Trophoblast cell (in vitro differentiated cells and primary cell): ENCODE measurements at regions not wholly inside any gene's neighbourhood (a gene's known extent, or its start where the extent isn't known, plus 50 kb on each side); places are given as distances from the start of the nearest gene placed in this dataset.

ENCODE experiments used
- DNase-seq, 2 donors: peaks; one replicate each; pipeline ENCODE4 v3.0.0-alpha.2; 2016
- H2AFZ ChIP-seq: 2 replicates; pipeline ENCODE4 v1.6.1; 2013; ENCODE audit warnings: low read length, moderate library complexity, mild to moderate bottlenecking; ENCODE audit not compliant: insufficient read depth, poor library complexity
- H2AK5ac ChIP-seq: 2 replicates; pipeline ENCODE4 v1.6.1; 2013; ENCODE audit warnings: mild to moderate bottlenecking, low read length
- H2BK120ac ChIP-seq: 2 replicates; pipeline ENCODE4 v1.6.1; 2013; ENCODE audit warnings: low read length, mild to moderate bottlenecking, moderate library complexity; ENCODE audit not compliant: insufficient read depth, poor library complexity
- H2BK12ac ChIP-seq: 2 replicates; pipeline ENCODE4 v1.6.1; 2013; ENCODE audit warnings: mild to moderate bottlenecking, low read length, moderate library complexity
- H2BK5ac ChIP-seq: 2 replicates; pipeline ENCODE4 v1.6.1; 2013; ENCODE audit warnings: low read length, low read depth, moderate library complexity, mild to moderate bottlenecking; ENCODE audit not compliant: poor library complexity
- H3K14ac ChIP-seq: 2 replicates; pipeline ENCODE4 v1.6.1; 2013; ENCODE audit warnings: mild to moderate bottlenecking, low read length
- H3K18ac ChIP-seq: 2 replicates; pipeline ENCODE4 v1.6.1; 2013; ENCODE audit warnings: mild to moderate bottlenecking, low read length
- H3K23ac ChIP-seq: 2 replicates; pipeline ENCODE4 v1.6.1; 2013; ENCODE audit warnings: low read length
- H3K27ac ChIP-seq: 2 replicates; pipeline ENCODE4 v1.5.1; 2013; ENCODE audit warnings: low read depth, mild to moderate bottlenecking, inconsistent platforms, low read length, moderate library complexity
- H3K27me3 ChIP-seq: 2 replicates; pipeline ENCODE4 v1.6.1; 2013; ENCODE audit warnings: inconsistent platforms, mild to moderate bottlenecking, low read length, moderate library complexity; ENCODE audit not compliant: insufficient read depth
- H3K36me3 ChIP-seq, 2 experiments: 1 replicate in 1 of 2; 2 replicates in 1 of 2; pipeline ENCODE4 v1.6.1; 2013; ENCODE audit warnings: low read length in 2 of 2, mild to moderate bottlenecking in 2 of 2, moderate library complexity in 1 of 2; ENCODE audit not compliant: insufficient read depth in 2 of 2, control insufficient read depth in 1 of 2
- H3K4ac ChIP-seq: 2 replicates; pipeline ENCODE4 v1.6.1; 2013; ENCODE audit warnings: low read depth, mild to moderate bottlenecking, low read length, moderate library complexity
- H3K4me1 ChIP-seq, 2 experiments: 1 replicate in 1 of 2; 2 replicates in 1 of 2; pipeline ENCODE4 v1.6.1; 2013; ENCODE audit warnings: low read length in 2 of 2, mild to moderate bottlenecking in 2 of 2, moderate library complexity in 1 of 2; ENCODE audit not compliant: insufficient read depth in 2 of 2, control insufficient read depth in 1 of 2
- H3K4me2 ChIP-seq: 2 replicates; pipeline ENCODE4 v1.6.1; 2013; ENCODE audit warnings: inconsistent platforms, mild to moderate bottlenecking, low read length, moderate library complexity
- H3K4me3 ChIP-seq: 2 replicates; pipeline ENCODE4 v1.5.1; 2013; ENCODE audit warnings: mild to moderate bottlenecking, low read depth, low read length, inconsistent platforms
- H3K79me1 ChIP-seq: one replicate; pipeline ENCODE4 v1.6.1; 2013; ENCODE audit warnings: low read length
- H3K79me2 ChIP-seq: 2 replicates; pipeline ENCODE4 v1.6.1; 2013; ENCODE audit warnings: low read length, mild to moderate bottlenecking; ENCODE audit not compliant: control insufficient read depth, insufficient read depth, poor library complexity
- H3K9ac ChIP-seq: 2 replicates; pipeline ENCODE4 v1.6.1; 2013; ENCODE audit warnings: mild to moderate bottlenecking, low read length
- H3K9me3 ChIP-seq: 2 replicates; pipeline ENCODE4 v1.6.1; 2013; ENCODE audit warnings: low read depth, mild to moderate bottlenecking, control low read depth, inconsistent platforms, low read length; ENCODE audit not compliant: insufficient read depth
- H4K12ac ChIP-seq: 2 replicates; pipeline ENCODE4 v1.6.1; 2013; ENCODE audit warnings: low read depth, mild to moderate bottlenecking, low read length, moderate library complexity
- H4K8ac ChIP-seq: 2 replicates; pipeline ENCODE4 v1.6.1; 2013; ENCODE audit warnings: low read depth, mild to moderate bottlenecking, low read length, moderate library complexity
- H4K91ac ChIP-seq: one replicate; pipeline ENCODE4 v1.6.1; 2013; ENCODE audit warnings: low read depth, mild to moderate bottlenecking, low read length, moderate library complexity
- WGBS: extraction: QIAGEN DNeasy Blood & Tissue Kit; methylation state at CpG from one replicate; pipeline ENCODE4 v1.1.7; 2013; ENCODE audit warnings: missing lambda C conversion rate; ENCODE audit not compliant: insufficient read length, insufficient coverage; ENCODE audit errors: extremely low coverage; 5-methylcytosine and 5-hydroxymethylcytosine counted together

GRCh38 chr2:12827721-12828120 lies 111.0 kb downstream of the TRIB2 start:
- no peaks in the 10 kb centered on the region for H3K9me3 ChIP-seq
- H3K27ac ChIP-seq = no peak overlapping the region
- no peak overlapping the region for H3K9ac ChIP-seq
- no peak overlapping the region for H3K18ac ChIP-seq
- no peaks in the 10 kb centered on the region for H3K79me2 ChIP-seq
- peaks cover 2% of the 10 kb centered on the region for H3K79me1 ChIP-seq
- no peak overlapping the region for H2BK12ac ChIP-seq
- H2BK120ac ChIP-seq = no peak overlapping the region
- H4K91ac ChIP-seq = no peak overlapping the region
- H3K27me3 ChIP-seq = no peaks in the 10 kb centered on the region
- H3K14ac ChIP-seq = no peak overlapping the region
- DNase-seq = peak; percentile 83 to 86
- no peak overlapping the region for H2AFZ ChIP-seq
- H4K8ac ChIP-seq = no peak overlapping the region
- no peak overlapping the region for H2AK5ac ChIP-seq
- H3K4me1 ChIP-seq = peaks cover 0 to 3% of the 10 kb centered on the region in 2 experiments
- H3K23ac ChIP-seq = no peak overlapping the region
- no peak overlapping the region for H3K4me3 ChIP-seq
- no peaks in the 10 kb centered on the region for H3K36me3 ChIP-seq
- H3K4me2 ChIP-seq = no peak overlapping the region
- no peak overlapping the region for H2BK5ac ChIP-seq
- H3K4ac ChIP-seq = no peak overlapping the region
- no peak overlapping the region for H4K12ac ChIP-seq
- no CpG with 5 or more reads among the region's 7 CpGs for WGBS

DNA sequence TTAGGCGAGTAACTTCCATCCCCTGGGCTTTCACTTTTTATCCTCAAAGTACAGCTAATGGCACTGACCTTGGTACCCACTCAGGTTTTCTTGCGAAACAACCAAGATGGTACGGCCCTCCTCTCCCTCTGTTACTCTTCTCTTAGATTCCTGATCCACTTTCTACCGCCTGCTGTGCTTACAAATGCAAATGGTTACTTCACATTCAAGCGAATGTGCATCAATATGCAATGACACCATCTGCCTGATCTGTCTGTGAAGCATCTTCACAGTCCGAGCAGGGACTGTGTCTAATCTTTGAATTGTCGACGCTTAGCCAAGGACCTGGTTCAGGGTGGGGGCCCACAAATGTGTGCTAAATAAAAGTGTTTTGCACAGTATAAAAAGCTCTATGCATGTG lies 112.2 kb downstream of the TRIB2 start:
- WGBS = no CpG with 5 or more reads among the region's 8 CpGs
- Histone ChIP-seq H3K79me1 (peaks cover 2% of the 10 kb centered on the region), H4K91ac (no peak overlapping the region), H4K12ac (no peak overlapping the region), H2AK5ac (no peak overlapping the region), H2BK5ac (no peak overlapping the region), H3K18ac (no peak overlapping the region), H2AFZ (no peak overlapping the region), H3K9me3 (peaks cover 2% of the 10 kb centered on the region), H3K79me2 (no peaks in the 10 kb centered on the region), H3K36me3 (no peaks in the 10 kb centered on the region), H3K23ac (no peak overlapping the region), H4K8ac (no peak overlapping the region), H2BK12ac (no peak overlapping the region), H2BK120ac (no peak overlapping the region), H3K27me3 (no peaks in the 10 kb centered on the region), H3K14ac (no peak overlapping the region), H3K4me2 (no peak overlapping the region), H3K4ac (no peak overlapping the region), H3K27ac (no peak overlapping the region), H3K4me3 (no peak overlapping the region), H3K9ac (no peak overlapping the region), H3K4me1 (peaks cover 0 to 3% of the 10 kb centered on the region in 2 experiments)
- no peak for DNase-seq

DNA sequence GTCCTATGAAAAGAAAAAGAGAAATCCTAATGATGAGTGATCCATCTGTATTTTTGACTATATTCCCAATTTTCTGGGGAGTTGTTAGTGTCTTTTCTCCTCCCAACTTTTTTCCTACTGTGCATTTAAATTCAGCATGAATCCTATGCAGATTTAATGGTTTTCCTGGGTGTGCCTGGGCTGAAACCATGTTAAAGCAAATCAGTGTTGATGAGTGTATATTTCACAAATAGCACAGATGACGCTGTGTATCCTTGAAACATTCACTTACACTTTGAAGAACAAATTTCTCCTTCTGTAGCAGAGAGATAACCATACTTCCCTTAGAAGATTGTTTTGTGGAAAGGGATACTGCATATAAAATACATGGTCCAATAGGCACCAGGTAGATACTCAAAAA lies 114.3 kb downstream of the TRIB2 start:
- no peak for DNase-seq
- no CpG with 5 or more reads among the region's 1 CpG for WGBS
- H3K27me3 ChIP-seq = no peaks in the 10 kb centered on the region

GRCh38 chr2:12834239-12834638 lies 117.5 kb downstream of the TRIB2 start:
- Histone ChIP-seq H3K27ac (no peak overlapping the region), H3K79me1 (no peaks in the 10 kb centered on the region), H2BK120ac (no peak overlapping the region), H3K4me1 (peaks cover 2 to 3% of the 10 kb centered on the region in 2 experiments), H3K4me3 (no peak overlapping the region), H2AFZ (no peak overlapping the region), H3K9ac (no peak overlapping the region), H2BK5ac (no peak overlapping the region), H3K27me3 (no peaks in the 10 kb centered on the region), H3K23ac (no peak overlapping the region), H3K18ac (no peak overlapping the region), H4K91ac (no peak overlapping the region), H3K4me2 (no peak overlapping the region), H3K79me2 (no peaks in the 10 kb centered on the region), H4K12ac (no peak overlapping the region), H4K8ac (no peak overlapping the region), H3K4ac (no peak overlapping the region), H3K9me3 (peaks cover 2% of the 10 kb centered on the region), H2BK12ac (no peak overlapping the region), H2AK5ac (no peak overlapping the region), H3K36me3 (no peaks in the 10 kb centered on the region), H3K14ac (no peak overlapping the region)
- WGBS = no CpG with 5 or more reads among the region's 3 CpGs
- DNase-seq = no peak

More for the DNA sequence above, 114.3 kb downstream of the TRIB2 start:
- no peak overlapping the region for H3K9ac ChIP-seq
- H3K23ac ChIP-seq = no peak overlapping the region
- no peak overlapping the region for H2AFZ ChIP-seq
- H3K18ac ChIP-seq = no peak overlapping the region
- H2BK5ac ChIP-seq = no peak overlapping the region
- no peak overlapping the region for H3K4me2 ChIP-seq
- peaks cover 2% of the 10 kb centered on the region for H3K9me3 ChIP-seq
- no peak overlapping the region for H4K8ac ChIP-seq
- H2BK12ac ChIP-seq = no peak overlapping the region
- H2BK120ac ChIP-seq = no peak overlapping the region
- H3K27ac ChIP-seq = no peak overlapping the region
- H3K4me1 ChIP-seq = peaks cover under 1 to 3% of the 10 kb centered on the region in 2 experiments
- H4K91ac ChIP-seq = no peak overlapping the region
- H4K12ac ChIP-seq = no peak overlapping the region
- H3K14ac ChIP-seq = no peak overlapping the region
- H3K79me1 ChIP-seq = no peaks in the 10 kb centered on the region
- H3K4me3 ChIP-seq = no peak overlapping the region
- H3K4ac ChIP-seq = no peak overlapping the region
- no peak overlapping the region for H2AK5ac ChIP-seq
- no peaks in the 10 kb centered on the region for H3K79me2 ChIP-seq
- no peaks in the 10 kb centered on the region for H3K36me3 ChIP-seq
